ENCODE measurements at regions not wholly inside any gene's neighbourhood (a gene's known extent, or its start where the extent isn't known, plus 50 kb on each side); places are given as distances from the start of the nearest gene placed in this dataset.

DNA sequence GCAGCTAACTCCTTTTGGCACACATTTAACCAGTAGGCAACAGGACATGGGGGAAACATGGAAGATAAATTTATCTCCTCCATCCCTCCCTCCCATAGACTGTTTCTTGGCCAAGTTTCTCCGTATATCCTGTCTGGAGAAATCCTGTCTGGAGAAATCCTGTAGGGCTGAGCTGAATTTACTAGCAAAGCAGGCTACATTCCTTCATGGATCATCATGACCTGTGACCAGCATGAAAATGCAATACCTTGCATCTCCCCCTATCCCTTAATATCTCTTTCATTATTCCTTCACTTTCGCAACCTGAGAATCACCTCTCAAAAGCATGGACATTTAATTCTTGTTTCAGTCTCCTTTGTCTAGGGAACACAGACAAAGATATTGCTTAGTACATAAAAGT lies 379.1 kb downstream of the PSAT1 start:
- TF ChIP-seq ZFX (IDR thresholded peaks at IDR 0.05), result no peak
- TF ChIP-seq, protein P1, sequence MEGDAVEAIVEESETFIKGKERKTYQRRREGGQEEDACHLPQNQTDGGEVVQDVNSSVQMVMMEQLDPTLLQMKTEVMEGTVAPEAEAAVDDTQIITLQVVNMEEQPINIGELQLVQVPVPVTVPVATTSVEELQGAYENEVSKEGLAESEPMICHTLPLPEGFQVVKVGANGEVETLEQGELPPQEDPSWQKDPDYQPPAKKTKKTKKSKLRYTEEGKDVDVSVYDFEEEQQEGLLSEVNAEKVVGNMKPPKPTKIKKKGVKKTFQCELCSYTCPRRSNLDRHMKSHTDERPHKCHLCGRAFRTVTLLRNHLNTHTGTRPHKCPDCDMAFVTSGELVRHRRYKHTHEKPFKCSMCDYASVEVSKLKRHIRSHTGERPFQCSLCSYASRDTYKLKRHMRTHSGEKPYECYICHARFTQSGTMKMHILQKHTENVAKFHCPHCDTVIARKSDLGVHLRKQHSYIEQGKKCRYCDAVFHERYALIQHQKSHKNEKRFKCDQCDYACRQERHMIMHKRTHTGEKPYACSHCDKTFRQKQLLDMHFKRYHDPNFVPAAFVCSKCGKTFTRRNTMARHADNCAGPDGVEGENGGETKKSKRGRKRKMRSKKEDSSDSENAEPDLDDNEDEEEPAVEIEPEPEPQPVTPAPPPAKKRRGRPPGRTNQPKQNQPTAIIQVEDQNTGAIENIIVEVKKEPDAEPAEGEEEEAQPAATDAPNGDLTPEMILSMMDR (conservative IDR thresholded peaks at IDR 0.05), result no peak
- H3K27ac ChIP-seq, result no peak overlapping the region

DNA sequence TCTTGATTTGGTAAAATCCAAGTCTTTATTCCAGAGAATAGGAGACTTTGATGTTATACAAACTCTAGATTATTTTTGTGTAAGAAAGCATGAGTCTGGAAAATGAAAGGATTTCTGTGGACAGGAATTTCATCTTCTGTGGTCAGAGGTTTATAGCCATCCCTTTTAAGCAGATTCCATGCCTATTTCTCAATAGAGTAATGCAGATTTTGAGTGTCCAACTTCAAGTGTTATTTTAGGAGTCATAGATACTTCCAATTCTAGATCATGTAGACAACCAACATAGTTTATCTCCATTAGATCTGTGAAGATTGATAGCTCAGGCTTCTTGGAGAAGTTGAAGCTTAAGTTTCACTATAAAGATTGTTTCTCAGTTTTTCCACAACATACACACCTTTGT lies 379.7 kb downstream of the PSAT1 start:
- TF ChIP-seq ZFX (IDR thresholded peaks at IDR 0.05), result no peak
- TF ChIP-seq, protein P1 (conservative IDR thresholded peaks at IDR 0.05), result no peak
- H3K27ac ChIP-seq, result no peak overlapping the region

DNA sequence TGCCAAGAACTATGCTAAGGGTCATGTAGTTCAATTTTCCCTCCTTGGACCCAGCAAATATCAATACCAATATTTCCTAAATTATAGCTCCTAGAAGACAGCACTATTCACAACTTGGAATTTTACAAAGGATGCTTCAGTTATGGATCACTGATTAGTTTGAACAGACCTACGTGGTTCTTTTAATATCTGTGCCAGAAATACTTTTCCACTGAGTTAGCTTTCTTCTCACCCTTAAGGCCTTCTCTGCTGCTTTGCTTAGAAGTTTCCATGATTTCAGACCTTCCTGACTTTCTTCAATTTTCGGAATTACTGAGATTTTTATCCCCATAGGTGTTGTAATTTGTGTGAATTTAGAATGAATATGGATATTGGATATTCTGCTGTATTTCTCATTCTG lies 380.4 kb downstream of the PSAT1 start:
- H3K27ac ChIP-seq, result no peak overlapping the region
- TF ChIP-seq, protein P1 (conservative IDR thresholded peaks at IDR 0.05), result no peak
- TF ChIP-seq ZFX (IDR thresholded peaks at IDR 0.05), result no peak

DNA sequence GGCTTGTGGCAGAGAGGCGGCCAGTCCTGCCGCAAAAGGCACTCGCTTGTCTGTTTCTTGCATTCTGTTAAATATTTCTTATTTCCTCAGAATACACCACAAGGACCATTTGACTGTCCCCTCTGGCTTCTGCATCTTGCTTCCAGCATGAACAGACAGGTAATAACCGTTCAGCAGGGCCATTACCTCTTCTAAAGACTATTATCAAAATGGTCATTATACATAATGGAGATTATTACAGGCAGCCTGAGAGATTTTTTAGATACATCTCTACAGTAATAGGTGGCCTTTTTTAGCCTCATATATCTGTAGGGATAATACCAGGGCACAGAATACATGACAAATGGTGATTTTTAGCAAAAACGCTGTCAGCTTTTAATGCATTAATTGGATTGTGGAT lies 382.0 kb downstream of the PSAT1 start:
- TF ChIP-seq, protein P1 (conservative IDR thresholded peaks at IDR 0.05), result no peak
- TF ChIP-seq ZFX (IDR thresholded peaks at IDR 0.05), result no peak

DNA sequence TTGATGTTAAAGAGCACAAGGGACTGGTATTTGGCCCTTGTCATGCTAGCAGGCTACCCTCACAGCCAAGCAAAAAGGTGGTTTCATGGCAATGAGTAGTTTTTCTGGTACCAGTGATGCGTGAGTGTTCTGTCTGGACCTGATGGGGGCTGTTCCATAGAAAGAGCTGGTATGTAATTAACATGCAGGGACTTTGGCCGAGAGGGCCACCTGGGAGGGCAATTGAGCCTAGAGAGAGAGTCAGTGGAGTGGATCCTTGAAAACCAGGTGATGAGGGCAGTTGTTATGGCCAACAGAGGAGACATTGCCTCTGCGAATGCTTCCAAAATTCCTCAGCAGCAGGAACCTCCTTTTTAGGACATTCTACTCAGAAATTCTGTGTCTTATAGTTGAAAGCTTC lies 383.3 kb downstream of the PSAT1 start:
- TF ChIP-seq ZFX (IDR thresholded peaks at IDR 0.05), result no peak
- TF ChIP-seq, protein P1 (conservative IDR thresholded peaks at IDR 0.05), result no peak

More for the DNA sequence above, 382.0 kb downstream of the PSAT1 start:
- no peak overlapping the region for H3K27ac ChIP-seq

DNA sequence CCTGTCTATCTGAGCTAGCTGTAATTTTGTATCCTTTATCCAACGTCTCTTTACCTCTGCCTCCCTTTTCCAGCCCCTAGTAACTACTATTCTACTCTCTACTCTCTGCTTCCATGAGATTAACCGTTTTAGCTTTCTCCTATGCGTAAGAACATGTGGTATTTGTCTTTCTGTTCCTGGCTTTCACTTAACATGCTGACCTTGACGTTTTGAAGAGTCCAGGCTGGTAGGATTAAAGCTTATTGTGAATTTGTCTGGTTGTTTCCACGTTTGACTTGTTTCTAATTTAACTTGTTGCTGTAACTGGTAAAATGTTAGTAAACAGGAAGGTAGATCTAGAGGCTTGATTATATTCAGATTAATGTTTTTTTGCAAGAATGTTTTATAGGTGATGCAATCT lies 385.3 kb downstream of the PSAT1 start:
- H3K27ac ChIP-seq, result no peak overlapping the region
- TF ChIP-seq, protein P1 (conservative IDR thresholded peaks at IDR 0.05), result no peak
- no peak for TF ChIP-seq ZFX (IDR thresholded peaks at IDR 0.05)

More for the DNA sequence above, 383.3 kb downstream of the PSAT1 start:
- H3K27ac ChIP-seq, result no peak overlapping the region

DNA sequence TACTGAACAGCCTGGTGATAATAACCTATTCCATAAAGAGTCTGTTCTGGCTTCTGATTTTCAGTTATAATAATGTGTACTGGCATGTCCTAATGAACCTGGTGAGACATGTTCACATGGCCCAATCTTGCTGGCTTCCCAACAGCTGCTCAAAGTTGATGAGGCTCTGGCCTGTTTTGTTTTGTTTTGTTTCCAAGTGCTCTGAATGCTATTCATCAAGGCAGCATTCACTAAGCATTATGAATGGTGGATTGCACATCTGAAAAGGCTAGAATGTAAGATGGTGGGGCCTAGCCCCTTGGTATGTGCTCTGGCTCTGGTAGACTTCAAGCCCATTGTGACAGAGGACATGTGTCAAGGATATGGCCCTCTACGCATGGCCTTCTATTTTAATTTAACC lies 388.5 kb downstream of the PSAT1 start:
- H3K27ac ChIP-seq, result no peak overlapping the region
- no peak for TF ChIP-seq ZFX (IDR thresholded peaks at IDR 0.05)
- TF ChIP-seq, protein P1 (conservative IDR thresholded peaks at IDR 0.05), result no peak
